IPS-20b (cell line): ENCODE measurements at regions not wholly inside any gene's neighbourhood (a gene's known extent, or its start where the extent isn't known, plus 50 kb on each side); places are given as distances from the start of the nearest gene placed in this dataset.

Experiments
- H3K27ac ChIP-seq: one replicate; pipeline ENCODE4 v1.5.1; 2013; ENCODE audit warnings: low read length
- H3K27me3 ChIP-seq: 2 replicates; pipeline ENCODE4 v1.6.1; 2013; ENCODE audit warnings: mild to moderate bottlenecking, low read length, inconsistent platforms; ENCODE audit not compliant: insufficient read depth
- H3K36me3 ChIP-seq: 2 replicates; pipeline ENCODE4 v1.6.1; 2013; ENCODE audit warnings: low read depth, mild to moderate bottlenecking, inconsistent platforms, low read length, moderate library complexity; ENCODE audit not compliant: insufficient read depth
- H3K4me1 ChIP-seq: 2 replicates; pipeline ENCODE4 v1.6.1; 2013; ENCODE audit warnings: mild to moderate bottlenecking, control low read depth, inconsistent platforms, low read length, moderate library complexity; ENCODE audit not compliant: insufficient read depth
- H3K4me3 ChIP-seq: 2 replicates; pipeline ENCODE4 v1.5.1; 2013; ENCODE audit warnings: mild to moderate bottlenecking, low read length, inconsistent platforms
- H3K9ac ChIP-seq: 2 replicates; pipeline ENCODE4 v1.6.1; 2013; ENCODE audit warnings: low read depth, mild to moderate bottlenecking, inconsistent platforms, low read length, moderate library complexity
- H3K9me3 ChIP-seq: 2 replicates; pipeline ENCODE4 v1.6.1; 2013; ENCODE audit warnings: mild to moderate bottlenecking, low read depth, low read length, inconsistent platforms; ENCODE audit not compliant: insufficient read depth

DNA sequence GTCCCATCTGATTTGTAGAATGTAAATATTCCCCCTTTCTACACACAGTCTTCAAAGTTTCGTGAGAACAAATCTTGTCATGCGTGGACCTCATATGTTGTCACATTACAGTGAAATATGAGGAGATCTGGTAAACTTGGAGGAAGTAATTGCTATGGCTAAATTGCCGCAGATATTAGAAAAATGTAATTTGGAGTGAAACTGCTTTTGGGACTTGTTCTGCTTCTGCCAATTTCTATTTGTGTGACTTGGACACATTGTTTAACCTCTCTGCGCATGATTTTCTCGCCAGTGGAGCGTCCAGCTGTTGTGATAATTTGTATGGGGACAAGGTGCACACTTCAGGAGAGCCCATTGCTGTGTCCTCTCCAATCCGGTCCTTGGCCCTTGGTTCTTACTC is 693.1 kb upstream of the SLC10A2 start:
- H3K9me3 ChIP-seq, result no peaks in the 10 kb centered on the region

DNA sequence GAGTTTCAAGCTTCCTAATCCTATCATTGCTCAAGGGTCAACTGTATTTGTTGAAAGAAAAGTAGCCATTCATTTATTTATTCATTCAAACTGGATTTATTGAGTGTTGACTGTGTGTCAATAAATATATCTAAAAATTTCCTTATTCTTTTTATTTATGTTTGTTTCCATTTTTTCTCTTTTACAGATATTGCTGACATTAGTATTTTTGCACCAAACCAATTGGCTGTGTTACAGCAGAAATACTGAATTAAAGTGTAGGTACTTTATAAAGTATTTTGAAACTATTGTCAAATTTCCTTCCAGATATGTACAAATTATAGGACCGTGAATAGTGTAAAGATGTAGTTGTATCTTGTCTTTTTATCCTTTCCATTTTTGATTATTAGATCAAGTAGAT is 692.0 kb upstream of the SLC10A2 start:
- no peaks in the 10 kb centered on the region for H3K9me3 ChIP-seq

More for the DNA sequence above, 693.1 kb upstream of the SLC10A2 start:
- H3K4me3 ChIP-seq, result no peak overlapping the region
- H3K4me1 ChIP-seq, result no peaks in the 10 kb centered on the region
- no peaks in the 10 kb centered on the region for H3K36me3 ChIP-seq
- no peak overlapping the region for H3K9ac ChIP-seq
- no peak overlapping the region for H3K27ac ChIP-seq
- no peaks in the 10 kb centered on the region for H3K27me3 ChIP-seq

DNA sequence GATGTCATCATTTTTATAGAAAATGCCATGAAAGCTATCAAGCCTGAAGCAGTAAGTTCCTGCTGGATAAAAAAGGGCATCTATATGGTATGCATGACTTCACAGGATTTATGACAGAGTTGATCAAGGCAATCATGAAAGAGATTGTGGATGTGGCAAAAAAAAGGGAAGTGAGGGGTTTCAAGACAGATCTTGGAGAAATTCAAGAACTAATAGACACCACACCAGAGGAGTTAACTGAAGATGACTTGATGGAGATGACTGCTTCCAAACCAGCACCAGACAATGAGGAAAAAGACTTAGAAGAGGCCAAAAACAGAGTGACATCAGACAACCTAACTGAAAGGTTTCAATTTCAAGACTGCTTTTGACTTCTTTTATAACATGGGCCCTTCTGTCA is 691.1 kb upstream of the SLC10A2 start:
- Histone ChIP-seq H3K27me3 (no peaks in the 10 kb centered on the region), H3K27ac (no peak overlapping the region), H3K36me3 (no peaks in the 10 kb centered on the region), H3K4me3 (no peak overlapping the region), H3K9me3 (no peaks in the 10 kb centered on the region), H3K9ac (no peak overlapping the region), H3K4me1 (no peaks in the 10 kb centered on the region)

More for the DNA sequence above, 692.0 kb upstream of the SLC10A2 start:
- H3K4me3 ChIP-seq, result no peak overlapping the region
- no peaks in the 10 kb centered on the region for H3K27me3 ChIP-seq
- H3K9ac ChIP-seq, result no peak overlapping the region
- H3K36me3 ChIP-seq, result no peaks in the 10 kb centered on the region
- H3K4me1 ChIP-seq, result no peaks in the 10 kb centered on the region
- H3K27ac ChIP-seq, result no peak overlapping the region

DNA sequence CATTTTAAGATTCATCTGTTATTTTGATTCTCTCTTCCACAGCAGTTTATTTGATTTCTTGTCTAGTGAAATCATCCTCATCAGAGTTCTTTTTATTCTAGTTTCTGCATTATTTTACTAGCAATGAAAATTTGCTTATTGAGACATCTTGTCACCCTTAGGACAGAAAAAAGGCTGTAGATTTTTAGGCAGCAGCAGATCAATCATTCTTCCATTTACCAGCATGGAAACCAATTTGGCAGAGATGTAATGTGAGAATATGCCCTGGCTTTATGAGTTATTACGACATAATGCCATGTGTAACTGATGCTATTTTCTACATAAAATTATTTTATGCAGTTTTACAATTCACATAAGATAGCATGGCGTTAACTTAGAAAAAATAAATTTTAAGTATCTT is 688.6 kb upstream of the SLC10A2 start:
- H3K27ac ChIP-seq, result no peak overlapping the region
- no peak overlapping the region for H3K9ac ChIP-seq
- no peaks in the 10 kb centered on the region for H3K9me3 ChIP-seq
- H3K4me1 ChIP-seq, result no peaks in the 10 kb centered on the region
- no peaks in the 10 kb centered on the region for H3K36me3 ChIP-seq
- no peaks in the 10 kb centered on the region for H3K27me3 ChIP-seq
- H3K4me3 ChIP-seq, result no peak overlapping the region

DNA sequence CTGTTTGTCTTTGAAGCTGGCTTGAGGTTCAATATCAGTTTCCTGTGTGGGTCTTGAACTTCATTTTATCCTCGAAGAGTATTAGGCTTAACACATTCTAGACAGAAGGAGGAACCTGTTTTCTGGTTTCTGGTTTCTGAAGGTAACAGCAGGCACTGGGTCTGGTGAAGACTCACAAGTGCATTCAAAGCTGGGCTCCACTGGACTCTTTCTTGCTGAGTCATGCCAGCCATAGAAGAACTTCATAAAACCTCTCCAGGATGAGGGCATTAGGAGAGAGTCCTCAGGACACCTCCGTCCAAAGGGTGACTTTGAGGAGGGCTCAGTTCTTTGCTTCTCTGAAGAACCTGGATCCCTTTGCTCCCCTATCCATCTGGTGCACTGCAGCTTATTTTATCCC is 668.6 kb upstream of the SLC10A2 start:
- no peaks in the 10 kb centered on the region for H3K4me1 ChIP-seq
- H3K9me3 ChIP-seq, result no peaks in the 10 kb centered on the region
- no peak overlapping the region for H3K27ac ChIP-seq
- H3K4me3 ChIP-seq, result no peak overlapping the region
- H3K36me3 ChIP-seq, result no peaks in the 10 kb centered on the region
- H3K9ac ChIP-seq, result no peak overlapping the region
- H3K27me3 ChIP-seq, result no peaks in the 10 kb centered on the region

DNA sequence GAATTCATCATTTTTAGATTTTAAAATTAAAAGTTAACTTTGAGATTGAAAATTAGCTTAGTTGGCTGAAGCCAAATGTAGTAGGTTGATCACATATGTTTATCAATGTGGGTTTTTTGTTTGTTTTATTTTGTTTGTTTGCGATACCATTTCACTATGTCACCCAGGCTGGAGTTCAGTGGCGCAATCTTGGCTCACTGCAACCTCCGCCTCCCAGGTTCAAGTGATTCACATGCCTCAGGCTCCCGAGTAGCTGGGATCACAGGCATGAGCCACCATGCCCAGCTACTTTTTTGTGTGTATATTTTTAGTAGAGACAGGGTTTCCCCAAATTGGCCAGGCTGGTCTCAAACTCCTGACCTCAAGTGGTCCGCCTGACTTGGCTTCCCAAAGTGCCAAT is 665.7 kb upstream of the SLC10A2 start:
- Histone ChIP-seq H3K4me1 (no peaks in the 10 kb centered on the region), H3K9ac (no peak overlapping the region), H3K27ac (no peak overlapping the region), H3K27me3 (no peaks in the 10 kb centered on the region), H3K4me3 (no peak overlapping the region), H3K36me3 (no peaks in the 10 kb centered on the region), H3K9me3 (no peaks in the 10 kb centered on the region)

DNA sequence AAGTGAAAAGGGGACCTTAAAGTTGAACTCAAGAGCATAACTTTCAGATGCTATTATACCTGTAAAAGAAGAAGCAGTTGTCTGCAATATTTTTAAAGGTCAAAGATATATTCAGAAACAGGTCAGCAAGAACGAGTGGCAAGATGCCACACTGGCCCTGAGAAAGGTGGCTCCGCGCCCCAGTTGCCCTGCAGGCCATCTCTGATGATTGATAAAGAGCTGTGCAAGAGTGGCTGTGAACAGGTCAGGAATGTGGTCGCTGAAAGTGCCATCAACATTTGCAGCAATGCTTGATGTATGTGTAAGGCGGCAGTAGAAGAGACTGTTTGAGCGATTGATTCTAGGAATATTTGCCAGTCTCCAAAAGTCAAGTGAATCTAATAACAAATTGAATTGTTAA is 664.2 kb upstream of the SLC10A2 start:
- Histone ChIP-seq H3K9ac (no peak overlapping the region), H3K4me3 (no peak overlapping the region), H3K36me3 (no peaks in the 10 kb centered on the region), H3K4me1 (no peaks in the 10 kb centered on the region), H3K27ac (no peak overlapping the region), H3K27me3 (no peaks in the 10 kb centered on the region), H3K9me3 (no peaks in the 10 kb centered on the region)

DNA sequence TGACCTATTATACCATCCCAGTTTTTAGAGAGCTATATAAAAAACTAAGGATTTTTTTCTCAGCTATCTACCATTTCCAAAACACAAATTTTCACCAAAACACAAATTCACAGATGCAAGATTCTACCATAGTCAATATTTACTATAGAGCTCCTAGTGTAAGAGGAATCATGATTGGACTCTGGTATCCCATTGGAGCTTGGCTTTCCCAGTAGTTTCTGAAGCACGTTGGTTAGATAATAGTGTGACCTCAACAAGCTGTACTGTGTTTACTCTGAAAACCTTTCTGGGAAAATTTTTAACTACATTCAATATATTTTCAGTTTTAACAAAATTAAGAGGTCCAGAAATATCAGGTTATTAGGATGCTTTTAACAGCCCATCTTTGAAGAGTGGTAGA is 660.6 kb upstream of the SLC10A2 start:
- Histone ChIP-seq H3K4me3 (no peak overlapping the region), H3K27me3 (no peaks in the 10 kb centered on the region), H3K36me3 (no peaks in the 10 kb centered on the region), H3K9ac (no peak overlapping the region), H3K4me1 (no peaks in the 10 kb centered on the region), H3K9me3 (no peaks in the 10 kb centered on the region), H3K27ac (no peak overlapping the region)

DNA sequence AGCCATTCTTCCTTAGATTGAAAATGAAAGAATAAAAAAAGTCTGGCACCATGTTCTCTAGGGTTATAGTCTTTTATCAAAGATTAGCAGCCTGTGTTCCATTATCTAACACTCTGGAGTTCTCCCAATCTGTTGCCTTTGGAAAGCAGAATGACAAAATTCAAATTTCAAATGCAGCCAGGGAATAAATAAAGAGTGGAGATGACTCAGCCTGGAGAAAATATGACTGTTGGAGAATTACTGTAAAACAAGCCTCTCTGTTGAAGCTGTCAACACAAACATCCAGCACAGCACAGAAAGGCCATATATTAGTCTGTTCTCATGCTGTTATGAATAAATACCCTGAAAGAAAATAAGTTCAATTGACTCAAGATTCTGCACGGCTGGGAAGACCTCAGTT is 650.5 kb upstream of the SLC10A2 start:
- H3K27me3 ChIP-seq, result no peaks in the 10 kb centered on the region
- H3K9ac ChIP-seq, result no peak overlapping the region
- no peaks in the 10 kb centered on the region for H3K9me3 ChIP-seq
- H3K27ac ChIP-seq, result no peak overlapping the region
- no peak overlapping the region for H3K4me3 ChIP-seq
- no peaks in the 10 kb centered on the region for H3K36me3 ChIP-seq
- H3K4me1 ChIP-seq, result no peaks in the 10 kb centered on the region

DNA sequence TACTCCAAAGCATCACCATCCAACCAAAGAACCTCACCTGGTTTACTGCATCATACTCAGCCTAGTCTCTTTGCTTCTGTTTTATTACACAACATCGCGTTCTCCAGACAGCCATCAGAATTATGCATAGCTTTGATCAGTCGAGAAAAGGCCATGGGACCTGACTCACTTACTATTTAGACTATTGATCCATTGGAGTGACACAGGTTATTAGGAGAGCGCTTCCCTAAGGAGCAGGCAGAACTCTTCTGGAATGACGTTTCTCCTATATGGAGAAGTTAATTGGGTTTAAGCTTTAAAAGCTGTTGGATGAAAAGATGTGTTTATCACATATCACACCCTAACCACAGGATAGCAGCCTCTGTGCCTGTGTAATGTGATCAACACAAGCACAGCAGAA is 649.1 kb upstream of the SLC10A2 start:
- Histone ChIP-seq H3K36me3 (no peaks in the 10 kb centered on the region), H3K9ac (no peak overlapping the region), H3K4me1 (no peaks in the 10 kb centered on the region), H3K27me3 (no peaks in the 10 kb centered on the region), H3K27ac (no peak overlapping the region), H3K9me3 (no peaks in the 10 kb centered on the region), H3K4me3 (no peak overlapping the region)

DNA sequence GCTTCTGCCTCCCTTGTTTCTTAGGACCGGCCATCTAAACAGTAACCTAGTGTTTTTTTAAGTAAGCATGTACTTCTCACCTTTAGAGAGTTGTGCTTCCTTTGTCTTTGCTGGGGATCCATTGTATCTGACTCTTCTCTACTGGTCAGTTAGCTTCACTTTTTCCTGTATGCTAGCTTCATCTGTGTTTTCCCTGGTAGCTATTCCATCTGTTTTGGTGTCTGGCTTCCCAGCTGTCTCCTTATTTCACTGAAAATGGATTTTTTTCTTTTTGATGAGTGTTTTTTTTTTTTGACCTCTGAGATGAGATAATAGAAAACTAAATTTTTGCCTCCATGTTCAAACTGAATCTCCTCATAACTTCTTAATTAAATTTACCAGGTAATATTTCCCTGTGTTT is 637.0 kb upstream of the SLC10A2 start:
- Histone ChIP-seq H3K27me3 (no peaks in the 10 kb centered on the region), H3K9ac (no peak overlapping the region), H3K36me3 (no peaks in the 10 kb centered on the region), H3K27ac (no peak overlapping the region), H3K4me3 (no peak overlapping the region), H3K9me3 (peaks cover 3% of the 10 kb centered on the region; the same call in 1 of the 2 replicates), H3K4me1 (no peaks in the 10 kb centered on the region)

DNA sequence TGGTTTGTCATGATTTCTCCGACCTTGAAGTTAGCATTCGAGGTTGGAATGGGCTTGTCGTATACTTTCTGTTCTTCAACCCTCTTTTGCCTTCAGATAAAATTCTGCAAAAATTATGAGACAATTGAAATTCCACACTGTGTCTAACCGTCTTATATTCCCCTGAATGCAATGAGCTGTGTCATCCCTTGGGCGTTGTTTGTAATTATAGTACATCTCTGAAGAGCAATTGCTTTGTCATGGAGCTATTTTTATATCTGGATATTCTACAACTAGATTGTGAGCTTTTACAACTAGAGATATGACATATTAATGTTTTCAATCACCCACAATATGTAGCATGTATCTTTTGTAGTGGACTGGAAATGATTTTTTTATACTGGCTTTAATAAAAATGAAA is 631.8 kb upstream of the SLC10A2 start:
- Histone ChIP-seq H3K36me3 (no peaks in the 10 kb centered on the region), H3K9me3 (no peaks in the 10 kb centered on the region), H3K4me3 (no peak overlapping the region)

DNA sequence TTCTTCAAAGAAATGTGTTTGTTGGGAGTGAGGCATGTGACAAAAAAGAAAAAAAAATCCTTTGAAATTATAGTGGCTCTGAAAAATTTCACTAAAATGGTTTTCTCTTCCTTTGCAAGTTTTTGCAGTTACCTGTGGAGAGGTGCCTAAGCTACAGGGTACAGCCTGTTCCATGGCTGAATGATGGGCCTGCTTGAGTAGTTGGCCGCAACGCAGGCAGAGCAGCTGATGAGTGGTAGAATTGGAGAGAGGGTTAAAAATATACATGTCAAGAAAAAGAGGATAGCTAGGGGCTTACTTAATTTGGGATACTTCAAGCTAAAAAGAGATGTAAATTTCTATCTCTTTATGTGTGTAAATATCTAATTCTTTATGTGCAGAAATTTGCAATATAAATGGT is 629.1 kb upstream of the SLC10A2 start:
- no peak overlapping the region for H3K4me3 ChIP-seq
- H3K9ac ChIP-seq, result no peak overlapping the region
- H3K36me3 ChIP-seq, result no peaks in the 10 kb centered on the region
- H3K9me3 ChIP-seq, result no peaks in the 10 kb centered on the region
- H3K27ac ChIP-seq, result no peak overlapping the region
- peaks cover 13% of the 10 kb centered on the region; the same call in 1 of the 2 replicates for H3K4me1 ChIP-seq
- H3K27me3 ChIP-seq, result no peaks in the 10 kb centered on the region

More for the DNA sequence above, 631.8 kb upstream of the SLC10A2 start:
- Histone ChIP-seq H3K9ac (no peak overlapping the region), H3K4me1 (peaks cover 13% of the 10 kb centered on the region; the same call in 1 of the 2 replicates), H3K27me3 (no peaks in the 10 kb centered on the region), H3K27ac (no peak overlapping the region)
